ENCODE measurements at regions not wholly inside any gene's neighbourhood (a gene's known extent, or its start where the extent isn't known, plus 50 kb on each side); places are given as distances from the start of the nearest gene placed in this dataset.

DNA sequence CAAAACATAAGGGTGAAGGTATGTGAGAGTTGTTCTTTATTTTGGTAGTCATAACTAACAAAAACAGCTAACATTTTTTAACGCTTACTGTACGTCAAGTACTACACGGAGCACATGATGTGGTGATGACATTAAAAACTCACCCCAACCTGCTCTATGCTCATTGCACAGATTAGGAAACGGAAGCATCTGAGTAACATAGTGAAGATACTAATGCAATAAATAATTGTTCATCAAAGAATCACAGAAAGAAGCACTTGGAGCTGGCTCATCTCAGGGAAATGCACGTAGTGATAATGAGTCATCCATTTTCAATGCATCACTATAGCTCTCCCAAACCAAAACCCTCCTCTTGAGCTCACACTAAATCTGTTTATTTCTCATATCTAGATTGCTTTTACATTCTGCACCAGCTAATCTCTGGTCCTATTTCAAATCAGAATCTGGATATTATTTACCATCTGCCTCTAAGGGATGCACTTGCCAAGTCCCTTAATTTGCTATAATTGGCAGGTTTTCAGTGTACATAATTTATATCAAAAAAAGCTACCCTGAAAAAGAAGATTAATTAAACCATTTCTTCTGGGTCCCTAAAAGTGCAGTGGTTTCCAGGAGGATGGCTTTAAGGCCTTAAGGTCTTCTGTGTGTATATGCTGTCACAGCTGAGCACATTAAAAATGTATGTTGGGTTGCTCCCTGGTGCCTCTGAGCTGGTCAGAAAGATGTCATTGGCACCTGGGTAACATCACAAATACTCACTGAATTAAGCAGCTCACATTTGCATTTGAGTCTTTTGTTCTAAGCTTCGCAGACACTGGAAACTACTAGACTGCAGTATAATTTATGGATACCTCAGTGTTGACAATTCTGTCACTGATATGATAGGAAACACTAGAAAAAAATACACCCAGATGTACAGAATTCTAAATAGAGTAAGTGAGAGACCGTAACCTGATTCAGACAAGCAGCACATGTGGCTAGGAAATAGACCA, 677.4 kb upstream of the CITED2 start:
- Histone ChIP-seq H3K27me3 (replicated peaks; ENCODE audit: insufficient read depth, low read length) (no peaks in the 10 kb centered on the region), H3K27ac (ENCODE audit: low read length) (no peak overlapping the region), H3K9me2 (replicated peaks; ENCODE audit: insufficient read depth, low read length) (no peaks in the 10 kb centered on the region), H3K4me2 (ENCODE audit: low read depth, low read length) (no peak overlapping the region), H3K79me2 (ENCODE audit: low read length) (no peaks in the 10 kb centered on the region), H3K36me3 (replicated peaks; ENCODE audit: insufficient read depth, low read length) (no peaks in the 10 kb centered on the region), H3K4me1 (ENCODE audit: low read length) (no peaks in the 10 kb centered on the region), H4K20me1 (ENCODE audit: insufficient read depth, low read length) (no peaks in the 10 kb centered on the region), H3K9ac (ENCODE audit: low read length) (no peak overlapping the region), H3K4me3 (ENCODE audit: low read length) (no peak overlapping the region), H2AFZ (ENCODE audit: low read length) (no peak overlapping the region), H3F3A (ENCODE audit: insufficient read depth, low read length) (no peaks in the 10 kb centered on the region), H3K9me3 (replicated peaks; ENCODE audit: insufficient read depth, low read length) (no peaks in the 10 kb centered on the region)
- TF ChIP-seq, protein P1, sequence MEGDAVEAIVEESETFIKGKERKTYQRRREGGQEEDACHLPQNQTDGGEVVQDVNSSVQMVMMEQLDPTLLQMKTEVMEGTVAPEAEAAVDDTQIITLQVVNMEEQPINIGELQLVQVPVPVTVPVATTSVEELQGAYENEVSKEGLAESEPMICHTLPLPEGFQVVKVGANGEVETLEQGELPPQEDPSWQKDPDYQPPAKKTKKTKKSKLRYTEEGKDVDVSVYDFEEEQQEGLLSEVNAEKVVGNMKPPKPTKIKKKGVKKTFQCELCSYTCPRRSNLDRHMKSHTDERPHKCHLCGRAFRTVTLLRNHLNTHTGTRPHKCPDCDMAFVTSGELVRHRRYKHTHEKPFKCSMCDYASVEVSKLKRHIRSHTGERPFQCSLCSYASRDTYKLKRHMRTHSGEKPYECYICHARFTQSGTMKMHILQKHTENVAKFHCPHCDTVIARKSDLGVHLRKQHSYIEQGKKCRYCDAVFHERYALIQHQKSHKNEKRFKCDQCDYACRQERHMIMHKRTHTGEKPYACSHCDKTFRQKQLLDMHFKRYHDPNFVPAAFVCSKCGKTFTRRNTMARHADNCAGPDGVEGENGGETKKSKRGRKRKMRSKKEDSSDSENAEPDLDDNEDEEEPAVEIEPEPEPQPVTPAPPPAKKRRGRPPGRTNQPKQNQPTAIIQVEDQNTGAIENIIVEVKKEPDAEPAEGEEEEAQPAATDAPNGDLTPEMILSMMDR (IDR thresholded peaks at IDR 0.05; ENCODE audit: low read length): no peak
- TF ChIP-seq EZH2phosphoT487 (IDR thresholded peaks at IDR 0.05; ENCODE audit: low read length): no peak
- no peak for TF ChIP-seq EZH2 (optimal IDR thresholded peaks at IDR 0.05; ENCODE audit: low read depth, low read length)
- no peak for DNase-seq

GRCh38 chr6:140050101-140050995, 675.9 kb upstream of the CITED2 start:
- H3K9ac ChIP-seq (ENCODE audit: low read length): no peak overlapping the region
- no peaks in the 10 kb centered on the region for H3F3A ChIP-seq (ENCODE audit: insufficient read depth, low read length)
- H3K27me3 ChIP-seq (replicated peaks; ENCODE audit: insufficient read depth, low read length): no peaks in the 10 kb centered on the region
- no peak overlapping the region for H3K27ac ChIP-seq (ENCODE audit: low read length)
- no peak for DNase-seq
- TF ChIP-seq, protein P1 (IDR thresholded peaks at IDR 0.05; ENCODE audit: low read length): no peak
- no peak for TF ChIP-seq EZH2 (optimal IDR thresholded peaks at IDR 0.05; ENCODE audit: low read depth, low read length)
- no peak for TF ChIP-seq EZH2phosphoT487 (IDR thresholded peaks at IDR 0.05; ENCODE audit: low read length)
- H4K20me1 ChIP-seq (ENCODE audit: insufficient read depth, low read length): no peaks in the 10 kb centered on the region
- H3K4me3 ChIP-seq (ENCODE audit: low read length): no peak overlapping the region
- no peaks in the 10 kb centered on the region for H3K79me2 ChIP-seq (ENCODE audit: low read length)
- H3K4me2 ChIP-seq (ENCODE audit: low read depth, low read length): no peak overlapping the region
- no peaks in the 10 kb centered on the region for H3K36me3 ChIP-seq (replicated peaks; ENCODE audit: insufficient read depth, low read length)
- no peaks in the 10 kb centered on the region for H3K4me1 ChIP-seq (ENCODE audit: low read length)
- H3K9me3 ChIP-seq (replicated peaks; ENCODE audit: insufficient read depth, low read length): no peaks in the 10 kb centered on the region
- H2AFZ ChIP-seq (ENCODE audit: low read length): no peak overlapping the region
- H3K9me2 ChIP-seq (replicated peaks; ENCODE audit: insufficient read depth, low read length): no peaks in the 10 kb centered on the region

- H3K9ac ChIP-seq (ENCODE audit: low read length): no peak overlapping the region
- TF ChIP-seq EZH2 (optimal IDR thresholded peaks at IDR 0.05; ENCODE audit: low read depth, low read length): no peak
- TF ChIP-seq, protein P1 (IDR thresholded peaks at IDR 0.05; ENCODE audit: low read length): no peak
- TF ChIP-seq EZH2phosphoT487 (IDR thresholded peaks at IDR 0.05; ENCODE audit: low read length): no peak
- DNase-seq: no peak
- H3K4me1 ChIP-seq (ENCODE audit: low read length): no peaks in the 10 kb centered on the region
- H2AFZ ChIP-seq (ENCODE audit: low read length): no peak overlapping the region
- no peaks in the 10 kb centered on the region for H3F3A ChIP-seq (ENCODE audit: insufficient read depth, low read length)
- no peaks in the 10 kb centered on the region for H3K36me3 ChIP-seq (replicated peaks; ENCODE audit: insufficient read depth, low read length)
- no peaks in the 10 kb centered on the region for H3K27me3 ChIP-seq (replicated peaks; ENCODE audit: insufficient read depth, low read length)
- no peaks in the 10 kb centered on the region for H3K9me3 ChIP-seq (replicated peaks; ENCODE audit: insufficient read depth, low read length)
- H3K79me2 ChIP-seq (ENCODE audit: low read length): no peaks in the 10 kb centered on the region
- no peak overlapping the region for H3K4me3 ChIP-seq (ENCODE audit: low read length)
- H3K9me2 ChIP-seq (replicated peaks; ENCODE audit: insufficient read depth, low read length): no peaks in the 10 kb centered on the region
- no peaks in the 10 kb centered on the region for H4K20me1 ChIP-seq (ENCODE audit: insufficient read depth, low read length)
- no peak overlapping the region for H3K4me2 ChIP-seq (ENCODE audit: low read depth, low read length)
- no peak overlapping the region for H3K27ac ChIP-seq (ENCODE audit: low read length)
Observed at GRCh38 chr6:140049251-140049650, 674.8 kb upstream of the CITED2 start.
